Calu3 (cell line): ENCODE measurements at regions not wholly inside any gene's neighbourhood (a gene's known extent, or its start where the extent isn't known, plus 50 kb on each side); places are given as distances from the start of the nearest gene placed in this dataset.

Source experiments
- BruUV-seq: library from RNA; stranded (reverse); fragments of 400-500 nt; replicated peaks from 2 replicates; lab custom pipeline; 2021; lab: Mats Ljungman, UMichigan
- CTCF ChIA-PET: fragments of 300-600 bp; sonication (Branson Sonifier 250); formaldehyde crosslinking; loops from one replicate; lab custom pipeline; 2022; ENCODE audit warnings: antibody characterized with exemption; lab: Charles Lee
- DNase-seq: peaks from one replicate; pipeline ENCODE4 v3.0.0; 2022
- H3K27ac Mint-ChIP-seq: one replicate; pipeline ENCODE4 v1.8.0; 2022; ENCODE audit warnings: mixed read lengths; ENCODE audit not compliant: unreplicated experiment
- H3K27me3 Mint-ChIP-seq: one replicate; pipeline ENCODE4 v1.8.0; 2022; ENCODE audit warnings: mixed read lengths; ENCODE audit not compliant: unreplicated experiment
- H3K36me3 Mint-ChIP-seq: one replicate; pipeline ENCODE4 v1.8.0; 2022; ENCODE audit warnings: mild to moderate bottlenecking, moderate library complexity, mixed read lengths; ENCODE audit not compliant: insufficient read depth, unreplicated experiment
- H3K4me1 Mint-ChIP-seq: one replicate; pipeline ENCODE4 v1.8.0; 2022; ENCODE audit warnings: mild to moderate bottlenecking, low read depth, mixed read lengths; ENCODE audit not compliant: unreplicated experiment
- H3K4me3 Mint-ChIP-seq: one replicate; pipeline ENCODE4 v1.8.0; 2022; ENCODE audit warnings: mild to moderate bottlenecking, low read depth, moderate library complexity, mixed read lengths; ENCODE audit not compliant: unreplicated experiment
- H3K9me3 Mint-ChIP-seq: one replicate; pipeline ENCODE4 v1.8.0; 2022; ENCODE audit warnings: low read depth, mixed read lengths; ENCODE audit not compliant: unreplicated experiment
- CTCF ChIP-seq: fragments of 200-600 bp; IDR thresholded peaks from one replicate; pipeline ENCODE4 v1.8.0; 2022; ENCODE audit warnings: antibody characterized with exemption; ENCODE audit not compliant: unreplicated experiment
- intact Hi-C: fragments of 100-400 bp; cut with micrococcal nuclease; formaldehyde crosslinking; loops from one replicate; pipeline ENCODE4 v1.10.0; 2022; ENCODE audit not compliant: unreplicated experiment

- CTCF ChIA-PET = no interaction called here
- Mint-ChIP-seq H3K27me3 (peaks cover 9% of the 10 kb centered on the region), H3K36me3 (no peaks in the 10 kb centered on the region), H3K27ac (no peak overlapping the region), H3K4me3 (no peak overlapping the region), H3K4me1 (no peaks in the 10 kb centered on the region), H3K9me3 (no peaks in the 10 kb centered on the region)
- DNase-seq = no peak
- no peak for TF ChIP-seq CTCF
- intact Hi-C loops = no loop called here
- BruUV-seq = no TSS peak
These were observed 549.1 kb downstream of the CDK5RAP2 start for GRCh38 chr9:120030847-120031246.

- H3K36me3 Mint-ChIP-seq = no peaks in the 10 kb centered on the region
- H3K9me3 Mint-ChIP-seq = peaks cover 3% of the 10 kb centered on the region
- no peak overlapping the region for H3K4me3 Mint-ChIP-seq
- H3K4me1 Mint-ChIP-seq = no peaks in the 10 kb centered on the region
- H3K27me3 Mint-ChIP-seq = peaks cover 36% of the 10 kb centered on the region
- intact Hi-C loops = no loop called here
- no peak for TF ChIP-seq CTCF
- H3K27ac Mint-ChIP-seq = no peak overlapping the region
- CTCF ChIA-PET = no interaction called here
- no TSS peak for BruUV-seq
- no peak for DNase-seq
These were observed 561.4 kb downstream of the CDK5RAP2 start for GRCh38 chr9:120018550-120018949.

GRCh38 chr9:120018037-120018436 is 561.9 kb downstream of the CDK5RAP2 start:
- peaks cover 36% of the 10 kb centered on the region for H3K27me3 Mint-ChIP-seq
- intact Hi-C loops = no loop called here
- peaks cover 3% of the 10 kb centered on the region for H3K9me3 Mint-ChIP-seq
- no peaks in the 10 kb centered on the region for H3K4me1 Mint-ChIP-seq
- no peak overlapping the region for H3K4me3 Mint-ChIP-seq
- no peak overlapping the region for H3K27ac Mint-ChIP-seq
- TF ChIP-seq CTCF = no peak
- no TSS peak for BruUV-seq
- DNase-seq = no peak
- H3K36me3 Mint-ChIP-seq = no peaks in the 10 kb centered on the region
- CTCF ChIA-PET = interaction anchor here (0.7 kb wide), 1 partner anchor 8 kb away, joined by 3 read pairs; no protein-coding TSS in a partner anchor

GRCh38 chr9:120016231-120016630 is 563.7 kb downstream of the CDK5RAP2 start:
- H3K4me3 Mint-ChIP-seq = no peak overlapping the region
- intact Hi-C loops = no loop called here
- DNase-seq = no peak
- CTCF ChIA-PET = no interaction called here
- H3K27ac Mint-ChIP-seq = no peak overlapping the region
- H3K9me3 Mint-ChIP-seq = peaks cover 3% of the 10 kb centered on the region
- peaks cover 36% of the 10 kb centered on the region for H3K27me3 Mint-ChIP-seq
- TF ChIP-seq CTCF = no peak
- no peaks in the 10 kb centered on the region for H3K36me3 Mint-ChIP-seq
- BruUV-seq = no TSS peak
- H3K4me1 Mint-ChIP-seq = no peaks in the 10 kb centered on the region
